ENCODE measurements at regions not wholly inside any gene's neighbourhood (a gene's known extent, or its start where the extent isn't known, plus 50 kb on each side); places are given as distances from the start of the nearest gene placed in this dataset.

DNA sequence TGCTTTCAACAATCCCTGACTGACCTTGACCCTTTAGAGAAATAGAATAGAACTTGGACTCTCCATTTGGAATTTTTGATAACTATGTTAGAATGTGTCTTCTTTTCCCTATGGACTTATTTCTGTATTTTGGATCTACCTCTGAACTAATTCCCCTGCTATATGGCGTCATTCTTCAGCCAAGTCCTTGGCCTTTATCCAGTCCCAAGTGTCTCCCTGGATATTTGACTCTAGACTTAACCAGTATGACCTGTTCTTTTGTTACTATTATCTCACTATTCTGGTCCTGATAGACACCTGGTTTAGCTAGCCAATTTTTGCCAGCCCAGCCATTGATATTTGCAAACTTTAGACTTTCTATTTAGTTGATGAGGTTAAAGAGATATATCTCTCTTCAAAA lies 186.8 kb downstream of the KCNS3 start:
- TF ChIP-seq, protein P1, sequence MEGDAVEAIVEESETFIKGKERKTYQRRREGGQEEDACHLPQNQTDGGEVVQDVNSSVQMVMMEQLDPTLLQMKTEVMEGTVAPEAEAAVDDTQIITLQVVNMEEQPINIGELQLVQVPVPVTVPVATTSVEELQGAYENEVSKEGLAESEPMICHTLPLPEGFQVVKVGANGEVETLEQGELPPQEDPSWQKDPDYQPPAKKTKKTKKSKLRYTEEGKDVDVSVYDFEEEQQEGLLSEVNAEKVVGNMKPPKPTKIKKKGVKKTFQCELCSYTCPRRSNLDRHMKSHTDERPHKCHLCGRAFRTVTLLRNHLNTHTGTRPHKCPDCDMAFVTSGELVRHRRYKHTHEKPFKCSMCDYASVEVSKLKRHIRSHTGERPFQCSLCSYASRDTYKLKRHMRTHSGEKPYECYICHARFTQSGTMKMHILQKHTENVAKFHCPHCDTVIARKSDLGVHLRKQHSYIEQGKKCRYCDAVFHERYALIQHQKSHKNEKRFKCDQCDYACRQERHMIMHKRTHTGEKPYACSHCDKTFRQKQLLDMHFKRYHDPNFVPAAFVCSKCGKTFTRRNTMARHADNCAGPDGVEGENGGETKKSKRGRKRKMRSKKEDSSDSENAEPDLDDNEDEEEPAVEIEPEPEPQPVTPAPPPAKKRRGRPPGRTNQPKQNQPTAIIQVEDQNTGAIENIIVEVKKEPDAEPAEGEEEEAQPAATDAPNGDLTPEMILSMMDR (IDR thresholded peaks at IDR 0.05; ENCODE audit: control extremely low read depth in 1 of 3, insufficient read depth in 1 of 3, low read depth in 1 of 3, low read length in 3 of 3) = no peak
- TF ChIP-seq POLR2A (IDR thresholded peaks at IDR 0.05; ENCODE audit: control extremely low read depth in 1 of 2, low read depth in 2 of 2, low read length in 2 of 2) (no peak), JUND (IDR thresholded peaks at IDR 0.05; ENCODE audit: low read length) (no peak), GABPA (IDR thresholded peaks at IDR 0.05; ENCODE audit: borderline replicate concordance, insufficient read depth, low read length) (no peak), EP300 (IDR thresholded peaks at IDR 0.05; ENCODE audit: borderline replicate concordance in 1 of 2, low read depth in 2 of 2, low read length in 2 of 2) (no peak), POLR2AphosphoS5 (IDR thresholded peaks at IDR 0.05; ENCODE audit: low read depth, low read length) (no peak), ASH2L (IDR thresholded peaks at IDR 0.05; ENCODE audit: low read length) (no peak), CEBPB (IDR thresholded peaks at IDR 0.05; ENCODE audit: low read depth, low read length) (no peak), SIN3A (conservative IDR thresholded peaks at IDR 0.05 in 1 of 2, IDR thresholded peaks at IDR 0.05 in 1 of 2; ENCODE audit: low read depth in 1 of 2, low read length in 2 of 2) (no peak), RXRA (IDR thresholded peaks at IDR 0.05; ENCODE audit: insufficient read depth, low read depth, low read length) (no peak), EZH2 (IDR thresholded peaks at IDR 0.05; ENCODE audit: low read depth, low read length, severe bottlenecking) (no peak)
- TF ChIP-seq, protein P2, sequence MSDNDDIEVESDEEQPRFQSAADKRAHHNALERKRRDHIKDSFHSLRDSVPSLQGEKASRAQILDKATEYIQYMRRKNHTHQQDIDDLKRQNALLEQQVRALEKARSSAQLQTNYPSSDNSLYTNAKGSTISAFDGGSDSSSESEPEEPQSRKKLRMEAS (IDR thresholded peaks at IDR 0.05) = no peak
